ENCODE measurements at regions not wholly inside any gene's neighbourhood (a gene's known extent, or its start where the extent isn't known, plus 50 kb on each side); places are given as distances from the start of the nearest gene placed in this dataset.

GRCh38 chr12:124230117-124230757, 64.7 kb upstream of the RFLNA start (continued):
- TF ChIP-seq SIN3A (conservative IDR thresholded peaks at IDR 0.05 in 1 of 2, IDR thresholded peaks at IDR 0.05 in 1 of 2; ENCODE audit: low read depth in 1 of 2, low read length in 2 of 2) (no peak), GTF2F1 (IDR thresholded peaks at IDR 0.05; ENCODE audit: borderline replicate concordance, low read depth, low read length) (no peak), EZH2 (IDR thresholded peaks at IDR 0.05; ENCODE audit: low read depth, low read length, severe bottlenecking) (no peak), CBX5 (IDR thresholded peaks at IDR 0.05; ENCODE audit: low read depth, low read length) (no peak)
